HEK293 (cell line): ENCODE measurements at regions not wholly inside any gene's neighbourhood (a gene's known extent, or its start where the extent isn't known, plus 50 kb on each side); places are given as distances from the start of the nearest gene placed in this dataset.

Experiments
- KLF10 ChIP-seq: fragments of 450-650 bp; IDR thresholded peaks from 2 replicates; pipeline ENCODE4 v1.5.1; 2018; ENCODE audit warnings: missing biosample characterization, mild to moderate bottlenecking, missing genetic modification characterization
- PRDM10 ChIP-seq: fragments of 450-650 bp; formaldehyde crosslinking; IDR thresholded peaks from 2 replicates; pipeline ENCODE4 v1.5.1; 2016; ENCODE audit warnings: missing biosample characterization, missing genetic modification characterization
- ZBTB11 ChIP-seq: fragments of 450-650 bp; formaldehyde crosslinking; conservative IDR thresholded peaks from 2 replicates; pipeline ENCODE4 v1.5.1; 2016; ENCODE audit warnings: low read depth, missing biosample characterization, missing genetic modification characterization
- ZBTB8A ChIP-seq: fragments of 450-650 bp; formaldehyde crosslinking; IDR thresholded peaks from 2 replicates; pipeline ENCODE4 v1.5.1; 2016; ENCODE audit warnings: missing biosample characterization, missing genetic modification characterization
- ZNF223 ChIP-seq: fragments of 450-650 bp; formaldehyde crosslinking; IDR thresholded peaks from 2 replicates; pipeline ENCODE4 v1.5.1; 2016; ENCODE audit warnings: missing biosample characterization, missing genetic modification characterization
- ZNF248 ChIP-seq: fragments of 450-650 bp; formaldehyde crosslinking; IDR thresholded peaks from 2 replicates; pipeline ENCODE4 v1.5.1; 2017; ENCODE audit warnings: missing biosample characterization, missing genetic modification characterization
- ZNF26 ChIP-seq: fragments of 450-650 bp; formaldehyde crosslinking; IDR thresholded peaks from 2 replicates; pipeline ENCODE4 v1.5.1; 2016; ENCODE audit warnings: missing biosample characterization, missing genetic modification characterization
- ZNF266 ChIP-seq: fragments of 450-650 bp; formaldehyde crosslinking; IDR thresholded peaks from 2 replicates; pipeline ENCODE4 v1.5.1; 2016; ENCODE audit warnings: missing biosample characterization, missing genetic modification characterization, low read depth
- ZNF274 ChIP-seq, 2 experiments: fragments of 200-500 bp in 1 of 2; fragments of 450-650 bp in 1 of 2; sonication (Bioruptor generic) in 1 of 2; formaldehyde crosslinking in 1 of 2; IDR thresholded peaks; 2 replicates each; pipeline versions ENCODE4 v1.5.1 to v1.6.1; 2014 to 2016; ENCODE audit warnings: borderline replicate concordance in 1 of 2, inconsistent platforms in 1 of 2, low read length in 1 of 2, missing biosample characterization in 1 of 2, missing genetic modification characterization in 1 of 2
- TF ChIP-seq, protein P1 (sequence below): fragments of 450-650 bp; formaldehyde crosslinking; IDR thresholded peaks from 2 replicates; pipeline ENCODE4 v1.5.1; 2017; ENCODE audit warnings: missing biosample characterization, missing genetic modification characterization
- TF ChIP-seq, protein P2 (sequence below): fragments of 450-650 bp; formaldehyde crosslinking; IDR thresholded peaks from 2 replicates; pipeline ENCODE4 v1.5.1; 2016; ENCODE audit warnings: missing biosample characterization, missing genetic modification characterization
- TF ChIP-seq, protein P3 (sequence below): fragments of 450-650 bp; formaldehyde crosslinking; IDR thresholded peaks from 2 replicates; pipeline ENCODE4 v1.5.1; 2016; ENCODE audit warnings: missing biosample characterization, missing genetic modification characterization

DNA sequence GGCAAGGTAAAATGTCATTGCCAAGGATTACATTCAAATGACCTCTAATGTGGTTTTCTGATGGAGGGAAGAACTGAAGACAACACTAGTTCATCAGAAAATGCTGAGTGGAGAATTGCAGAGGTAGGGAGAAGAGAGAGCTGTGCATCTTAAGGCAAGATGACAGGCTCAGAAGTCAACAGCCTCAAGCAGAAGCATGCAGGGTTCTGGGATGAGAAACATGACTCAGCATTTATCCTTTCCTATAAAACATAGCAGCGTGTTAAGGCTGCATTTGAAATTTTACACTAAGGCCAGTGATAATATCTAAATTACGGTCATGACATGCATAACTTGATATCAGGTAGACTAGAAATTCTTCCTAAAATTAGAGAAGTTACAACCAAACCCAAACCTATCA, 53.7 kb upstream of the DYRK2 start:
- no peak for TF ChIP-seq KLF10
- no peak for TF ChIP-seq ZNF274 (IDR thresholded peaks at IDR 0.05; ENCODE audit: low read length)
- no peak for TF ChIP-seq ZNF274 (tag by site-specific recombination; IDR thresholded peaks at IDR 0.05; ENCODE audit: borderline replicate concordance)
- TF ChIP-seq, protein P1, sequence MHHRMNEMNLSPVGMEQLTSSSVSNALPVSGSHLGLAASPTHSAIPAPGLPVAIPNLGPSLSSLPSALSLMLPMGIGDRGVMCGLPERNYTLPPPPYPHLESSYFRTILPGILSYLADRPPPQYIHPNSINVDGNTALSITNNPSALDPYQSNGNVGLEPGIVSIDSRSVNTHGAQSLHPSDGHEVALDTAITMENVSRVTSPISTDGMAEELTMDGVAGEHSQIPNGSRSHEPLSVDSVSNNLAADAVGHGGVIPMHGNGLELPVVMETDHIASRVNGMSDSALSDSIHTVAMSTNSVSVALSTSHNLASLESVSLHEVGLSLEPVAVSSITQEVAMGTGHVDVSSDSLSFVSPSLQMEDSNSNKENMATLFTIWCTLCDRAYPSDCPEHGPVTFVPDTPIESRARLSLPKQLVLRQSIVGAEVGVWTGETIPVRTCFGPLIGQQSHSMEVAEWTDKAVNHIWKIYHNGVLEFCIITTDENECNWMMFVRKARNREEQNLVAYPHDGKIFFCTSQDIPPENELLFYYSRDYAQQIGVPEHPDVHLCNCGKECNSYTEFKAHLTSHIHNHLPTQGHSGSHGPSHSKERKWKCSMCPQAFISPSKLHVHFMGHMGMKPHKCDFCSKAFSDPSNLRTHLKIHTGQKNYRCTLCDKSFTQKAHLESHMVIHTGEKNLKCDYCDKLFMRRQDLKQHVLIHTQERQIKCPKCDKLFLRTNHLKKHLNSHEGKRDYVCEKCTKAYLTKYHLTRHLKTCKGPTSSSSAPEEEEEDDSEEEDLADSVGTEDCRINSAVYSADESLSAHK (tag by site-specific recombination), result no peak
- TF ChIP-seq ZBTB8A (tag by site-specific recombination), result no peak
- no peak for TF ChIP-seq ZBTB11 (tag by site-specific recombination)
- TF ChIP-seq, protein P2, sequence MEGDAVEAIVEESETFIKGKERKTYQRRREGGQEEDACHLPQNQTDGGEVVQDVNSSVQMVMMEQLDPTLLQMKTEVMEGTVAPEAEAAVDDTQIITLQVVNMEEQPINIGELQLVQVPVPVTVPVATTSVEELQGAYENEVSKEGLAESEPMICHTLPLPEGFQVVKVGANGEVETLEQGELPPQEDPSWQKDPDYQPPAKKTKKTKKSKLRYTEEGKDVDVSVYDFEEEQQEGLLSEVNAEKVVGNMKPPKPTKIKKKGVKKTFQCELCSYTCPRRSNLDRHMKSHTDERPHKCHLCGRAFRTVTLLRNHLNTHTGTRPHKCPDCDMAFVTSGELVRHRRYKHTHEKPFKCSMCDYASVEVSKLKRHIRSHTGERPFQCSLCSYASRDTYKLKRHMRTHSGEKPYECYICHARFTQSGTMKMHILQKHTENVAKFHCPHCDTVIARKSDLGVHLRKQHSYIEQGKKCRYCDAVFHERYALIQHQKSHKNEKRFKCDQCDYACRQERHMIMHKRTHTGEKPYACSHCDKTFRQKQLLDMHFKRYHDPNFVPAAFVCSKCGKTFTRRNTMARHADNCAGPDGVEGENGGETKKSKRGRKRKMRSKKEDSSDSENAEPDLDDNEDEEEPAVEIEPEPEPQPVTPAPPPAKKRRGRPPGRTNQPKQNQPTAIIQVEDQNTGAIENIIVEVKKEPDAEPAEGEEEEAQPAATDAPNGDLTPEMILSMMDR, result no peak
- TF ChIP-seq, protein P3, sequence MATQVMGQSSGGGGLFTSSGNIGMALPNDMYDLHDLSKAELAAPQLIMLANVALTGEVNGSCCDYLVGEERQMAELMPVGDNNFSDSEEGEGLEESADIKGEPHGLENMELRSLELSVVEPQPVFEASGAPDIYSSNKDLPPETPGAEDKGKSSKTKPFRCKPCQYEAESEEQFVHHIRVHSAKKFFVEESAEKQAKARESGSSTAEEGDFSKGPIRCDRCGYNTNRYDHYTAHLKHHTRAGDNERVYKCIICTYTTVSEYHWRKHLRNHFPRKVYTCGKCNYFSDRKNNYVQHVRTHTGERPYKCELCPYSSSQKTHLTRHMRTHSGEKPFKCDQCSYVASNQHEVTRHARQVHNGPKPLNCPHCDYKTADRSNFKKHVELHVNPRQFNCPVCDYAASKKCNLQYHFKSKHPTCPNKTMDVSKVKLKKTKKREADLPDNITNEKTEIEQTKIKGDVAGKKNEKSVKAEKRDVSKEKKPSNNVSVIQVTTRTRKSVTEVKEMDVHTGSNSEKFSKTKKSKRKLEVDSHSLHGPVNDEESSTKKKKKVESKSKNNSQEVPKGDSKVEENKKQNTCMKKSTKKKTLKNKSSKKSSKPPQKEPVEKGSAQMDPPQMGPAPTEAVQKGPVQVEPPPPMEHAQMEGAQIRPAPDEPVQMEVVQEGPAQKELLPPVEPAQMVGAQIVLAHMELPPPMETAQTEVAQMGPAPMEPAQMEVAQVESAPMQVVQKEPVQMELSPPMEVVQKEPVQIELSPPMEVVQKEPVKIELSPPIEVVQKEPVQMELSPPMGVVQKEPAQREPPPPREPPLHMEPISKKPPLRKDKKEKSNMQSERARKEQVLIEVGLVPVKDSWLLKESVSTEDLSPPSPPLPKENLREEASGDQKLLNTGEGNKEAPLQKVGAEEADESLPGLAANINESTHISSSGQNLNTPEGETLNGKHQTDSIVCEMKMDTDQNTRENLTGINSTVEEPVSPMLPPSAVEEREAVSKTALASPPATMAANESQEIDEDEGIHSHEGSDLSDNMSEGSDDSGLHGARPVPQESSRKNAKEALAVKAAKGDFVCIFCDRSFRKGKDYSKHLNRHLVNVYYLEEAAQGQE, result no peak
- TF ChIP-seq ZNF266 (tag by site-specific recombination), result no peak
- no peak for TF ChIP-seq ZNF26 (tag by site-specific recombination)
- TF ChIP-seq ZNF223 (tag by site-specific recombination), result no peak
- no peak for TF ChIP-seq ZNF248
- TF ChIP-seq PRDM10 (tag by site-specific recombination), result no peak
